HG03457 (cell line): ENCODE measurements at regions not wholly inside any gene's neighbourhood (a gene's known extent, or its start where the extent isn't known, plus 50 kb on each side); places are given as distances from the start of the nearest gene placed in this dataset.
"Not testable (repeated sequence)": the region's sequence is repeated elsewhere in the genome, so short reads cannot be mapped to it uniquely, and the experiment has no call there.

ENCODE experiments used
- ATAC-seq: cut with Tn5 transposase; IDR thresholded peaks from one replicate; pipeline ENCODE4 v1.9.1; 2021; ENCODE audit warnings: moderate number of reproducible peaks; ENCODE audit not compliant: unreplicated experiment

DNA sequence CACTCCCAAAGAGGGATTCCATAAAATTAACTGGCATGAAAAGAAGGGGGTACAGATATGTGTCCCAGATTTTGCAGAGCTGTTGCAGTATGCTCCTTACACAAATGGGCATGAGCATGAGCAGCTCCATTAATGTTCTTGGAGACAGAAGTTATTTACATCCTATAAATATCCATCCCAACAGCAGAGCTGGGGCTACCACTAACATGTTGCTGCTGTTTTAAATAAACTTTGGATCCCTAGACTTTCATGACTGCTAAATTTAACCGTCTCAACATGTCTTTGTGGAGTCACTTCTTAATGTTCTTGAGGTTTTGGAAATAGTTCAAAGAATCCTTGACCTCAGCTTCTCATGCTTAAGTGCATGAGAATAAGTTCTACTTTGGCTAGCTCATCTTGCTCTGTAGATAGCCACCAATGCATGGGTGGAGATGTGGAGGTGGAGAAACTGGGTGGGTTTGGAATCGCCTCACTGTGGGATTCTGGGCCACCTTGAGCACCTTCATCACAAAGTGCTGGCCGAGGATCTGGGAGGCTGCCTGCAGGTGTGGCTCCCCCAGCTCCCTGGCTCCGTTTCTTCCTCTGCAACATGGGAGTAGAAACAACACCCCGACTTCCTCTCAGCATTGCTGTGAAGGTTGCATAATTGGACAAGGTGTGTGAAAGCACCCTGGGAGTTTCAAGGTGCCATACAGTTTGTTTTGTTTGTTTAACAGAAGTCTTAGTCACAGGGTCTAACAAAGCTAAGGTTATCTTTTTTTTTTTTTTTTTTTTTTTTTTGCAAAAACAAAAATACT, 307.2 kb downstream of the MYCN start:
- ATAC-seq: no peak

DNA sequence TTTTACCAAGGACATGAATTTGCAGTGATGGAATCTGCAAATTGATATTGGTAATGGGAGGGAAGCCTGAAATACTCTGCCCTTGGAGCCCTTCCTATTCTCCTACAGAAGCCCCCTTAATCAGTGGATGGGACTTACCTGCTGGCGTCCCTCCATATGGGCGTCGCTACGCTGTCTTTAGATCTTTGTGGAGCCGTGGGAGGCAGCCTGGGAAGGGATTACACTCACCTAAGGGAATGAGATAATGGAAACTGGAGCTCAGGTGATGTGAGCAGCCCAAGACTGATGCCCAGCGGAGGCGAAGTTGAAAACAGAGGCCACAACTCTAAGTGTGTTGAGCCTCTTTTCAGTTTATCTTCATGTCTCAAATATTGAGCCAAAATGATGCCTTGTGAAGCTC, 306.6 kb downstream of the MYCN start:
- no peak for ATAC-seq

DNA sequence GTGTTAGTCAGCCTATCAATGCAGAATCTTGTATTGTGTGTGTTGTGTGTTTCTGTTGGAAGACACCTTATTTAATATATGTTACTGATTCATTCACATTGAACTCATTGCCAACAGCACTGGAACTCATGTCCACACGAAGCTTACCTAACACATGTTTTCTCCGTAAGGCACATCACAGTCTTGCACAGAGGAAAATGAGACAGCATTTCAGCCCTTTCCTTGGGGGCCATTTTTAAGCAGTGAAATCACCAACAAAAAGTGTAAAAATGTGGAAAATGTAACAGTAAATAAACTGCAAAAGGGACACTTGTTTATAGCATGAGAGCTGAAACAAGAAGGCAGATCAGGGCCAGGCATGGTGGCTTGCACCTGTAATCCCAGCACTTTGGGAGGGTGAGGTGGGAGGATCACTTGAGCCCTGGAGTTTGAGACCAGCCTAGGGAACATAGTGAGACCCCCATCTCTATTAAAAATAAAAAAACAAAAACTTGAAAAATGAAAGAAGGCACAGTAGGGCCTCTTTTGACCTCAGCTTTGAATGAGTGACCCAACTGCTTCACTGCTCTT, 306.0 kb downstream of the MYCN start:
- ATAC-seq: no peak

DNA sequence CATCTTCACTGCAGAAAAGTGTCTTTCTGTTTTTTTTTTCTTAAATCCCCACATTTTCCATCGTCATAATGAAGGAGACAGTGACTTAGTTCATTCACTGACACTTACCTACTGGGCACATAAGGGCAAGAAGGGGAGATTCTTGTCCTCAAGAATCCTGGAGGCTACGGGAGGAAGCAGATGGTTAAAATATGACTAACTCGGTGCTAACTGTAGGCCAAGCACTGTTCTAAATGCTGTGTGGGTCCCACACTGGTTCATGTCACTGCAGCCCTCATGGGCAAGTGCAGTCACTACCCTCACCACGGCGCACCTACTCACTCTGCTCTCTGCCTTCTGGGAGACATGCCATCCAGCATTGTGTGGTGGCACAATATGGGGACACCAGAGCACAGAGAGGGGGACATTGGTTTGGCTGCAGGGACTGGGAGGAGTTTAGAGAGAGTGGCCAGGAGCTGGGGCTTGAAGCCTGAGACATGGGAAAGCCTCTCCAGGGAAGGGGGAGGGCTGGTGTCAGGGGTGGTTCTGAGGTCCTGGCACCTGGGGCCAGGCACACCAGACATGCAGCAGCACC, 305.2 kb downstream of the MYCN start:
- no peak for ATAC-seq

DNA sequence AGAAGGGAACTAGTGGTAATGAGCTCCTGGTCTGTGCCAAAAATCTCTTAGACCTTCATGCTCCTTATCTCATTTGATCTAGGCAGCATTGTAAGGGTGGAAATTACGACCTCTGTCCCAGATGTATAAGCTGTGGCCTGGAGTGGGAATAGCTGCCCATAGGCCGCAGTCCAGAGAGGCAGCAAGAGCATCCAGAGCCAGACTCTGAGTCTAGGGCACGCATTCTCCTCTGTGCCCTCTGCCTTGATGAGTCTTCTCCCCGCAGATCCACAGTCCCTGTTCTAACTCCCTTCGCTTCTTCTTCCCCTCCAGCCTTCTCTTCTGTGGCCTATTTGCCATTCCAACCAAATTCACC, 304.6 kb downstream of the MYCN start:
- no peak for ATAC-seq

DNA sequence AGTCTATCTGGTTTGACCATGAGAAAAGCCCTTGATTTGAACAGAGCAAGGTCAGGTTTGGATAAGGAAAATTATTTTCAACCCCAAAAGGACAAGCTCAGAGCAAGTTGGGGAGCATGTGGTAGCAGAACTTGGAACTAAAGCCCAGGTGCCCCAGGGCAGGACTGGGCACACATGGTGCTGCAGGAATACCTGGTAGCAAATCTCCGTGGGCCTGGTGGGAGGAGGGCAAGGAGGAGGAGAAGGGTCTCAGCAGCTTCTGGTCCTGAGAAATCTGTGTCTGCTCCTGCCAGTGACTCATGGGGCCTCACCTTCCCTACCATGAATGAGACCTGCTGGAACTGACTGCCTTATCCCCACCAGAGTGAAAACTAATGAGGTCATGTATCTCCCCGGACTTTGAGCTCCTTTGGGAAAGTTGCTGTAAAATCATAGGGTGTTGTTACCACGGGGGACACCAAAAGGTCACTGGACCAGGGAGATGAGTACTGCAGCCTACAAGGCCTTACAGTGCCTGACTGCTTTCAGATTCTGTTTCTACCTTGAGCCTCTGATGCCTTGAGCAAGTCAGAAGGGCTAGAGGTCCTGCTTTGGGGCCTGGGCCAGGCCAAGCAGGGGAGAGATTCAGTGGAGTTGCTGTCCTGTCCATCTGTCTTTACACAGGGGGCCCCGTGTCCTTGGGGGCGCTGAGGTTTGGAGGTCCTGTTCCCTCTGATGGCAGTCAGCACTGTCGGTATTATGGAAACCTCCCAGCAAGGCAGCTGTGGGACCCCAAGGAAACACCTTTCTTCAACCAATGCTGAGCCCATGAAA, 304.0 kb downstream of the MYCN start:
- no peak for ATAC-seq

DNA sequence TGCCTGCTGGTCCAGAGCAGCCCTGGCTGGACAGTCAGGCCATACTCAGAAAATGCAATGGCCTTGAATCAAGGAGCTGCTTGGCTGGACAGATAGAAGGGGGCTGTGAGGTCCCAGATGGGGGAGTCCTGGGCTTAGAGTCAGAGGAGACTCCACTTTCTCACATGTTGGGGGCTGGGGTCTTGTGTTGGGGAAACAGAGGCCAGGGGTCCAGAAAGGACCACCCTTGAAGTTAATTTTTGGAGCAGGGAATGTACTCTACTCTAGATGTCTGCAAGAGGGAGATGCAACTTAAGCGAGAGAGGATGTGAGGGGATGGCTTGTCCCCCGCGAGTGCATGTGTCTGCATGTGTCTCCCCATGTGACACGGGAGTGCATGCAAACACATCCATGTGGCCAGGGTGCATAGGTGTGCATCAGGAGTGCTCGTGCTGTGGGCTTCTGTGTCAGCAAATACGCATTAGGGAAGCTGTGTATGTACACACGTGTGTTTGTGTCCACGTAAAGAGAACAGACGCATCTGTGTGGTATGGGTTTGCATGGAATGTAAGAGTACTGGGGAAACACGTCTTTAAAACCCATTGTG, 303.2 kb downstream of the MYCN start:
- no peak for ATAC-seq

DNA sequence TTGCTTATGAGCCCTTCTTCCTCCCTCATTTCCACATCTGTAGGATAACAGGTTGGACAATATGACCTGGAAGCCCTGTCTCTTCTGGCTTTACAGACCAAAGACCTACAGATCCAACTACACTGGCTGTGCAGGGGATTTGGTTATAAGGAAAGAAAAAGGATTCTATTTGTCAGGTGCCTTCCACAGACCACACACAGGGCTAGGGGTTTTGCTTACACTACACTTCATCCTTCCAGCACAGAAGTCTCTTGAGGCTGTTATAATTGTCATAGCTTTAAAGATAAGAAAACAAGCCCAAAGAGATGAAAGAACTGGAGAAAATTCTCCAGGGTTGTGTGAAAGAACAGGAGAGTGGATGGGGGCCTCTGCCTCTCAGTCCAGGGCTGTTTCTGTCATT, 302.6 kb downstream of the MYCN start:
- ATAC-seq: no peak

DNA sequence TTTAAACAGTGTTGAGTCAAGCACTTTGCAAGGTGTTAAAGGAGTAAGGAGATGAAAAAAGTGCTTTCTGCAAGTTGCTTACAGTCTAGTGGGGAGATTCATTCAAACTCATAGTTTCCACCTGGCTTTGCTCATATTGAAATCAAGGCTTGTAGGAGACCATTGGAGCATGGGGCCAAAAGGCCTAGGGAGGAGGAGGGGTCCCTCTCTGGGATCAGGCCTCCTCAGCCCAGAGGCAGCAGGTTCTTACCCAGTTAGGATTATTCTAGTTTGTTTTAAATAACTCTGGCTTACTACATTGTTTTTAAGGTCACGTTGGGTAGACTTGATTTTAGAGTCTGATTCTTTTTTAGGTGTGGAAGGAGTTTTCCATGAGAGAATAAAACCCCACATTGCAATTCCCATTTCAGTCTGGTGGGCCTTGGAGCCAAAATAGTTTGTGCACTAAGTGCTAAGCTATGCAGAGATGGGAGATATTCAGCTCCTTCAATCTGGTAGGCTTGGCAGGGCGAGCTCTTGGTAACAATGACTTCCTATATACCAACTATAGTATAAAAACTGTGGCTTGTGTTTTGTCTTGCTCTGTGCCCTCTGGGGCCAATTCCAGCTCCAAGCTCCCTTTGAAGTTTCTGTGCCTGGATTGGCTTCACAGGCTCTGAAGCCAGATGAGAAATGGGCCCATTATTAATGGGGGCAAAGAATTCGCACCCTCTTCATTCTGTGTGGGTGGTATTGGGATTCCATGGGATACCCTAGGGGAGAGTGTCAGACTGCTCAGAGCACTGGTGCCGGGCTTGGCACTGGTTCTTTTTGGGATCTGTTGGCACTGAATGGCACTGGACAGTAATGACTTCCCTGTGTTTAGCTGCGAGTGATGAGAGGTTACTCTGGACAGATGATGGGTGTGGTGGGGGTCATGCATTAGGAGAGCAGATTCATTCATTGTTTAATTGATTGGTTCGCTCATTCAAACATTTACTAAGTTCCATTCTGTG, 301.1 kb downstream of the MYCN start:
- ATAC-seq: no peak

DNA sequence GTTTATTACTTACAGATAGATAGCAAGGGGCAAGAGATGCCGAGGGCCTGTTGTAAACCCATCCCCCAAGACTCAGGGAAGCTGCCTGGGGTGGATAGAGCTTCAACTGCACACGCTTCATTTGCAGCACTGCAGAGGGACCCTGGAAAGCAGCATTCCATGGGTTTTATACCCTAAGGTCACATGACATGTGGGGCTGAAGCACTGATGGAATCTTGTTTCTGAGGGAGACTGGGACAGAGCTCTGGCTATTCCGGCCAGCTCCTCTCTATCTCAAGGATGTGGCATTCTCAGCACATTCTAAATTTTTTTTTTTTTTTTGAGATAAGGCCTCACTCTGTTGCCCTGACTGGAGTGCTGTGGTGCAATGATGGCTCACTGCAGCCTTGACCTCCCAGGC, 300.1 kb downstream of the MYCN start:
- ATAC-seq: no peak

DNA sequence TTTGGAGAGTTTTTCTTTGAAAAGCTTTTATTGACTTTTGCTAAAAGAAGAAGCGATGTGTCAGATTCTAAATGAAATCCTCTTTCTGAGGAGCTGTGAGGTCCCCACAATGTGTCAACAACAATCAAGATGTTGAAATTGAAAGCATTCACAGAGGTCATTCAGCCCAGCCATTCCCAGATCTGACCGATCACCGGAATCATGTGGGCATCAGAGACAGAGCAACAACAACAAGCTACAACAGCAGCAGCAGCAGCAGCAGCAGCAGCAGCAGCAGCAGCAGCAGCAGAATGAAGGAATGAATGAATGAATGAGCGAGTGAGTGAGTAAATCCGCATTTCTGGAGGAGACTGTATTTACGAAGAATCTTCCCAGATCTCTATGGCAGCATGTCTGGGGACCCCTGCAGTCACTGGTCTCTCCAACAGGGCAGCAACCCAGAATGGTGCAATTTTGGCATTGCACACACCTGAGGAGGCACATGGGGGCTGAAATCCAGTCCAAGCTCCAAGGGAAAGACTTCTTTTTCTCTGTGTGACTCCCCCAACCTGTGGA, 299.0 kb downstream of the MYCN start:
- ATAC-seq: no peak

DNA sequence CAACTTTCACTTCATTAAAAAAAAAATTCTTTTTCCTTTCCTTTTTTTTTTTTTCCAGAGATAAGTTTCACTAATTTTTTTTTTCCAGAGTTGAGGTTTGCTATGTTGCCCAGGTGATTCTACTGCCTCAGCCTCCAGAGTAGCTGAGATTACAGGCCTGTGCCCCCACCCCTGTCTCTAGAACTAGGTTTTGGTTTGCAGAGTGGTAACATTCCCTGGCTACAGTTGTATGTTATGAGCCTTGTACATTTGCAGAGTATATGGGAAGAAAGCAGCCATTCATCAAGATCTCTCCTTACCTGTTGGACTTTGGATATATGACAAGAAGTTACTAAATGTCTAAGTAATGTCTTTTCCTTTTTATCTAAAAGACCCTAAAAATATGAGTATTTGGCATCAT, 298.4 kb downstream of the MYCN start:
- ATAC-seq: no peak

DNA sequence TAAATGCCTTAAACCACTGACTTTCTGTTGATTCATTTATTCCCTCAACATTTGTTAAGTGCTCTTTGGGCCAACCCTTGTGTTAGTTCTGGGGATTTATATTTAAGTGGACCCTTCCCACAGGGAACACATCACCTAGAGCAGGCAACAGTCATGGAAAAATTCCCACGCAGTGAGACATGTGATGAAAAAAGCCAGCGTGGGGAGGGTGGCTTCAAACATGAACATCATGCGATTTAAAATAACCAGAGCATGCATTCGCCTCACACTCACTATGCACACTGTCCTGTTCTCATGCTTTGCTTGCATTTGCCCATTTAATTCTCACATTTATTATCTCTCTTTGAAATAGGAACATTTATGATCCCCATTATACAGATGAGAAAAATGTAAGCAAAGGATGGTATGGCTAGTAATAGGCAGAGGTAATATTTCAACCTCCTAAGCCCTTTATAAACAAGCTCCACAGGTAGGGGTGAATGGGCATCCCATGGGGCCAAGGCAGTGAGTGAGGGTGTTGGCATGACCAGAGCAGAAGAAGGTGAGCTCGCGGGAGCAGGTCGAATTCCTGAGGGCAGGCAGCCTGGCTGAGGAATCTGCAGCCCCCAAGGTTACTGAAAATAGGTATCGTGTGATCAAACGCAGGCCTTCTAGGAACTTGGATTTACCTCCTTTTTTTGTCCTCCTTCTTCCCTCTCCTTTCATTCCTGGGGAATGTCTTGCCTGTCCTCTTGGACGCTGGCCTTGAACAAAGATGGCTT, 297.8 kb downstream of the MYCN start:
- ATAC-seq: no peak

DNA sequence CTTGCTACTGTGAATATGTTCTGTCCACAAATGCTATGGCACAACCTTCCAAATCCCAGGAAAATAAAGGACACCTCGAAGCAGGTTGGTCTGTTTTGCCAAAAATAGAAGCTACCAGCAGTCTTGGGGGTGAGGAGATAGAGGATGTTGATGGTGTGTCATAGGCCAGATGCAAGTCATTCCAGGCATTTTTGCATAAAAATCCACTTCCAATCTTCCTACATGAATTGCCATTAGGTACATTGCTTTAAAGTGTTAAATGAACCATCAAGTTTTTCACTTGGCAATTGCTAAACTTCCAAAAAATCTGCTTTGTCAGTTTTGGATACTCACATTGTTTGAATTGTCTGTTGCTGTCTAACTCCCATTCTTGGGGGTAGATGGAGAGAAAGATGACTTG, 295.4 kb downstream of the MYCN start:
- no peak for ATAC-seq

DNA sequence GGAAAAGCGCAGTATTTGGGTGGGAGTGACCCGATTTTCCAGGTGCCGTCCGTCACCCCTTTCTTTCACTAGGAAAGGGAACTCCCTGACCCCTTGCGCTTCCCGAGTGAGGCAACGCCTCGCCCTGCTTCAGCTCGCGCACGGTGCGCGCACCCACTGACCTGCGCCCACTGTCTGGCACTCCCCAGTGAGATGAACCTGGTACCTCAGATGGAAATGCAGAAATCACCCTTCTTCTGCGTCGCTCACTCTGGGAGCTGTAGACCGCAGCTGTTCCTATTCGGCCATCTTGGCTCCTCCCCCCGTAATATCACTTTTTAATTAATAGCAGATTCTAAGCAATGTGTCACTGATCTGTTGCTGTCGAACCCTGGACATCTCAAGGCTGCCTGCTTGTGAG, 294.9 kb downstream of the MYCN start:
- ATAC-seq: not testable (repeated sequence)

DNA sequence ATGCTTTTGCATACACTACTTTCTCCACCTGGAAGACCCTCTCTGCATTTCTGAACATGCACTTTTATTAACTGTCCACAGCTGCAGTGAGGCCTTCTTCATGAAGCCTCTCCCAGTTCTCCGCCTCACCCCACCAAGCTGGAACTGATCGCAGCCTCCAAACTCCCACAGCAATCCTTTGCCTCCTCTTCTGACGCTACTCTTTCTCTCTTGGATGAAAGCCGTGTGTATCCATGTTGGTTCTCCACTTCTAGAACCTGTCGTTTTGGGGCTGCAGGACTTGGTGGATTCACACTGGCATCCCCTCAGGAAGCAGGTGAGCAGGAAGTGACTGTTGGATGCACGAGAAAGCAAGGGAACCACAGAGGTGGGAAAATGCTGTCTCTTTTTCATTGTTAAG, 288.6 kb downstream of the MYCN start:
- no peak for ATAC-seq

DNA sequence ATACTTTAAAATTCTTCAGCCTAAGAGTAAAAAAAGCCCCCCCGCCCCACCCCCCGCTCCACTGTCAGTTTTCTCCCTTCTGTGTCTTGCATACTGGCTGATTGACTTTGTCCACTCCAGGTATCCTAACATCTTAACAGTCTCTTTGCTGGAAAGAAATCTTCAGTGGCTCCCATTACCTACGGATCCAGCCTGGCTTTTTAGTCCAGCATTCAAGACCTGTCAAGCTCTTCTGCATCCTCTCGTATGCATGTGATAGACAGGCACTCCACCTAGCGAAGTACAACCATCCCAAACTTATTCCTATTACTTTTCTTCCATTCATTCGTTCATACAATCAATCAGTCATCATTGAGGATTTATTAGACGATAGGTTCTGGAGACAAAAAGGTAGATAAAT, 288.1 kb downstream of the MYCN start:
- no peak for ATAC-seq

DNA sequence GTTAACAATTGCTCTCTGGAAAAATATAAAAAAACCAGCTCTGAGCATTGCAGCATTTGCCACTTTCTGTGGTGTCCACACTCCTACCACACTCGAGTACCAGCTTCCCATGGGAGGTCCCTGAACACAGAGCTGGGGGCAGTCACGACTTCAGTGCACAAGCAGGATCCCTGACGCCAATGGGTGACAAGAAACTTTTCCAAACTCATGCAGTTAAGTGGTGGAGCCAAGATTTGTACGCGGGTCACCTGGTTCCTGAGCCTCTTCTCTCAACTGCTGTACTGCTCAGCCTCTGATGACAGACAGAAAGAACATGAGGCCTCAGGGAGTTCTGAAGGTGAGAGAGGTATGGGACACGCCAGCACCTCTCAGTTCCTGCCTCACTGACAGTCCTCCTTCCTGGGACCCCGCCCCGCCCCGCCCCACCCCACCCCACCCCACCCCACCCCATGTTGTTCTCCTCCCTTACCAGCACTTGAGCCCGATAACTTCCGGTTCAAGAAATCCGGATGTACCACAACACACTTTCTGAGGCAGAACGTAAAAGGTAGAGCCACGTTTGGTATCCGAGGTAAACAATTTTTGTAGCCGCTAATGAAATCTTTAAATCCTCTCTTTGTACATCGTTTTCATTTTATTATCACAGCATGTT, 287.6 kb downstream of the MYCN start:
- no peak for ATAC-seq
